ENCODE measurements at regions not wholly inside any gene's neighbourhood (a gene's known extent, or its start where the extent isn't known, plus 50 kb on each side); places are given as distances from the start of the nearest gene placed in this dataset.

GRCh38 chr16:65825191-65825856 is 541.2 kb upstream of the CDH5 start:
- TF ChIP-seq USF1 (IDR thresholded peaks at IDR 0.05), result no peak
- TF ChIP-seq YY1 (IDR thresholded peaks at IDR 0.05; ENCODE audit: low read depth), result no peak
- no peak for TF ChIP-seq NFIC (IDR thresholded peaks at IDR 0.05)
- no peak for TF ChIP-seq ZBTB7A (IDR thresholded peaks at IDR 0.05; ENCODE audit: low read depth)
- no peak for TF ChIP-seq EGR1 (IDR thresholded peaks at IDR 0.05)
- TF ChIP-seq CEBPB (IDR thresholded peaks at IDR 0.05), result no peak
- no peak for TF ChIP-seq RAD21 (IDR thresholded peaks at IDR 0.05; ENCODE audit: low read depth)
- no peak for TF ChIP-seq TAF1 (IDR thresholded peaks at IDR 0.05; ENCODE audit: low read depth)
- TF ChIP-seq TCF12 (IDR thresholded peaks at IDR 0.05; ENCODE audit: low read depth), result no peak

Measured in Ishikawa (cell line).